ENCODE measurements at regions not wholly inside any gene's neighbourhood (a gene's known extent, or its start where the extent isn't known, plus 50 kb on each side); places are given as distances from the start of the nearest gene placed in this dataset.

GRCh38 chr18:44046376-44046975 lies 634.2 kb upstream of the SETBP1 start:
- DNase-seq (ENCODE audit: low read depth in 6 of 9, low spot score in 9 of 9) = no peak
- H3K36me3 ChIP-seq (ENCODE audit: control insufficient read depth in 2 of 2, insufficient read depth in 2 of 2, low read length in 1 of 2) = no peaks in the 10 kb centered on the region
- H3K4me1 ChIP-seq (ENCODE audit: control insufficient read depth in 2 of 2, insufficient read depth in 2 of 2, low read length in 2 of 2) = no peaks in the 10 kb centered on the region
- no peak overlapping the region for H3K27ac ChIP-seq (ENCODE audit: low read depth in 1 of 2, low read length in 1 of 2)
- no peaks in the 10 kb centered on the region for H3K27me3 ChIP-seq (ENCODE audit: control insufficient read depth in 2 of 2, insufficient read depth in 1 of 2, low read length in 1 of 2)
- H3K4me3 ChIP-seq (ENCODE audit: low read length in 2 of 2) = no peak overlapping the region
- 95% methylated on average over 8 of the region's 8 CpGs for WGBS
- no peaks in the 10 kb centered on the region for H3K9me3 ChIP-seq (ENCODE audit: control insufficient read depth in 2 of 2, insufficient read depth in 1 of 2, low read length in 1 of 2)

GRCh38 chr18:44047585-44047984 lies 633.1 kb upstream of the SETBP1 start:
- Histone ChIP-seq H3K27me3 (ENCODE audit: control insufficient read depth in 2 of 2, insufficient read depth in 1 of 2, low read length in 1 of 2) (no peaks in the 10 kb centered on the region), H3K27ac (ENCODE audit: low read depth in 1 of 2, low read length in 1 of 2) (no peak overlapping the region), H3K9me3 (ENCODE audit: control insufficient read depth in 2 of 2, insufficient read depth in 1 of 2, low read length in 1 of 2) (no peaks in the 10 kb centered on the region), H3K4me3 (ENCODE audit: low read length in 2 of 2) (no peak overlapping the region), H3K36me3 (ENCODE audit: control insufficient read depth in 2 of 2, insufficient read depth in 2 of 2, low read length in 1 of 2) (no peaks in the 10 kb centered on the region), H3K4me1 (ENCODE audit: control insufficient read depth in 2 of 2, insufficient read depth in 2 of 2, low read length in 2 of 2) (no peaks in the 10 kb centered on the region)
- 98% methylated on average over 3 of the region's 3 CpGs for WGBS
- DNase-seq (ENCODE audit: low read depth in 6 of 9, low spot score in 9 of 9) = no peak

GRCh38 chr18:44048435-44048834 lies 632.3 kb upstream of the SETBP1 start:
- no peaks in the 10 kb centered on the region for H3K9me3 ChIP-seq (ENCODE audit: control insufficient read depth in 2 of 2, insufficient read depth in 1 of 2, low read length in 1 of 2)
- 94% methylated on average over 3 of the region's 3 CpGs for WGBS
- no peaks in the 10 kb centered on the region for H3K4me1 ChIP-seq (ENCODE audit: control insufficient read depth in 2 of 2, insufficient read depth in 2 of 2, low read length in 2 of 2)
- DNase-seq (ENCODE audit: low read depth in 6 of 9, low spot score in 9 of 9) = no peak
- H3K27ac ChIP-seq (ENCODE audit: low read depth in 1 of 2, low read length in 1 of 2) = no peak overlapping the region
- no peaks in the 10 kb centered on the region for H3K27me3 ChIP-seq (ENCODE audit: control insufficient read depth in 2 of 2, insufficient read depth in 1 of 2, low read length in 1 of 2)
- H3K4me3 ChIP-seq (ENCODE audit: low read length in 2 of 2) = no peak overlapping the region
- H3K36me3 ChIP-seq (ENCODE audit: control insufficient read depth in 2 of 2, insufficient read depth in 2 of 2, low read length in 1 of 2) = no peaks in the 10 kb centered on the region

- H3K4me1 ChIP-seq (ENCODE audit: control insufficient read depth in 2 of 2, insufficient read depth in 2 of 2, low read length in 2 of 2) = no peaks in the 10 kb centered on the region
- H3K36me3 ChIP-seq (ENCODE audit: control insufficient read depth in 2 of 2, insufficient read depth in 2 of 2, low read length in 1 of 2) = no peaks in the 10 kb centered on the region
- H3K4me3 ChIP-seq (ENCODE audit: low read length in 2 of 2) = no peak overlapping the region
- WGBS = 79% methylated on average over 2 of the region's 2 CpGs
- H3K9me3 ChIP-seq (ENCODE audit: control insufficient read depth in 2 of 2, insufficient read depth in 1 of 2, low read length in 1 of 2) = no peaks in the 10 kb centered on the region
- DNase-seq (ENCODE audit: low read depth in 6 of 9, low spot score in 9 of 9) = no peak
- no peaks in the 10 kb centered on the region for H3K27me3 ChIP-seq (ENCODE audit: control insufficient read depth in 2 of 2, insufficient read depth in 1 of 2, low read length in 1 of 2)
- H3K27ac ChIP-seq (ENCODE audit: low read depth in 1 of 2, low read length in 1 of 2) = no peak overlapping the region
Measured at GRCh38 chr18:44048846-44049245, 631.8 kb upstream of the SETBP1 start.

- no peak overlapping the region for H3K4me3 ChIP-seq (ENCODE audit: low read length in 2 of 2)
- H3K9me3 ChIP-seq (ENCODE audit: control insufficient read depth in 2 of 2, insufficient read depth in 1 of 2, low read length in 1 of 2) = no peaks in the 10 kb centered on the region
- no peak overlapping the region for H3K27ac ChIP-seq (ENCODE audit: low read depth in 1 of 2, low read length in 1 of 2)
- 79% methylated on average over 1 of the region's 1 CpG for WGBS
- no peaks in the 10 kb centered on the region for H3K4me1 ChIP-seq (ENCODE audit: control insufficient read depth in 2 of 2, insufficient read depth in 2 of 2, low read length in 2 of 2)
- no peaks in the 10 kb centered on the region for H3K36me3 ChIP-seq (ENCODE audit: control insufficient read depth in 2 of 2, insufficient read depth in 2 of 2, low read length in 1 of 2)
- no peaks in the 10 kb centered on the region for H3K27me3 ChIP-seq (ENCODE audit: control insufficient read depth in 2 of 2, insufficient read depth in 1 of 2, low read length in 1 of 2)
- peak in 1 of 9 donors; percentile 7 for DNase-seq (ENCODE audit: low read depth in 6 of 9, low spot score in 9 of 9)
Measured at GRCh38 chr18:44051026-44051425, 629.7 kb upstream of the SETBP1 start.

- Histone ChIP-seq H3K9me3 (ENCODE audit: control insufficient read depth in 2 of 2, insufficient read depth in 1 of 2, low read length in 1 of 2) (no peaks in the 10 kb centered on the region), H3K36me3 (ENCODE audit: control insufficient read depth in 2 of 2, insufficient read depth in 2 of 2, low read length in 1 of 2) (no peaks in the 10 kb centered on the region), H3K27me3 (ENCODE audit: control insufficient read depth in 2 of 2, insufficient read depth in 1 of 2, low read length in 1 of 2) (no peaks in the 10 kb centered on the region), H3K4me1 (ENCODE audit: control insufficient read depth in 2 of 2, insufficient read depth in 2 of 2, low read length in 2 of 2) (no peaks in the 10 kb centered on the region), H3K4me3 (ENCODE audit: low read length in 2 of 2) (no peak overlapping the region), H3K27ac (ENCODE audit: low read depth in 1 of 2, low read length in 1 of 2) (no peak overlapping the region)
- 71% methylated on average over 1 of the region's 1 CpG for WGBS
- DNase-seq (ENCODE audit: low read depth in 6 of 9, low spot score in 9 of 9) = no peak
Measured at GRCh38 chr18:44054514-44054913, 626.2 kb upstream of the SETBP1 start.

- H3K27ac ChIP-seq (ENCODE audit: low read depth in 1 of 2, low read length in 1 of 2) = no peak overlapping the region
- DNase-seq (ENCODE audit: low read depth in 6 of 9, low spot score in 9 of 9) = no peak
- H3K9me3 ChIP-seq (ENCODE audit: control insufficient read depth in 2 of 2, insufficient read depth in 1 of 2, low read length in 1 of 2) = peaks cover 0 to 4% of the 10 kb centered on the region in 2 donors
- H3K4me3 ChIP-seq (ENCODE audit: low read length in 2 of 2) = no peak overlapping the region
- no peaks in the 10 kb centered on the region for H3K27me3 ChIP-seq (ENCODE audit: control insufficient read depth in 2 of 2, insufficient read depth in 1 of 2, low read length in 1 of 2)
- WGBS = 92% methylated on average over 3 of the region's 3 CpGs
- no peaks in the 10 kb centered on the region for H3K36me3 ChIP-seq (ENCODE audit: control insufficient read depth in 2 of 2, insufficient read depth in 2 of 2, low read length in 1 of 2)
- H3K4me1 ChIP-seq (ENCODE audit: control insufficient read depth in 2 of 2, insufficient read depth in 2 of 2, low read length in 2 of 2) = no peaks in the 10 kb centered on the region
Measured at GRCh38 chr18:44060197-44060596, 620.5 kb upstream of the SETBP1 start.

- Histone ChIP-seq H3K27me3 (ENCODE audit: control insufficient read depth in 2 of 2, insufficient read depth in 1 of 2, low read length in 1 of 2) (no peaks in the 10 kb centered on the region), H3K27ac (ENCODE audit: low read depth in 1 of 2, low read length in 1 of 2) (no peak overlapping the region), H3K4me3 (ENCODE audit: low read length in 2 of 2) (no peak overlapping the region), H3K36me3 (ENCODE audit: control insufficient read depth in 2 of 2, insufficient read depth in 2 of 2, low read length in 1 of 2) (no peaks in the 10 kb centered on the region), H3K4me1 (ENCODE audit: control insufficient read depth in 2 of 2, insufficient read depth in 2 of 2, low read length in 2 of 2) (no peaks in the 10 kb centered on the region), H3K9me3 (ENCODE audit: control insufficient read depth in 2 of 2, insufficient read depth in 1 of 2, low read length in 1 of 2) (peaks cover 0 to 4% of the 10 kb centered on the region in 2 donors)
- no peak for DNase-seq (ENCODE audit: low read depth in 6 of 9, low spot score in 9 of 9)
- WGBS = 97% methylated on average over 7 of the region's 7 CpGs
Measured at GRCh38 chr18:44061438-44061837, 619.2 kb upstream of the SETBP1 start.

GRCh38 chr18:44062345-44062744 lies 618.3 kb upstream of the SETBP1 start:
- 97% methylated on average over 4 of the region's 4 CpGs for WGBS
- Histone ChIP-seq H3K4me3 (ENCODE audit: low read length in 2 of 2) (no peak overlapping the region), H3K4me1 (ENCODE audit: control insufficient read depth in 2 of 2, insufficient read depth in 2 of 2, low read length in 2 of 2) (no peaks in the 10 kb centered on the region), H3K9me3 (ENCODE audit: control insufficient read depth in 2 of 2, insufficient read depth in 1 of 2, low read length in 1 of 2) (peaks cover 0 to 4% of the 10 kb centered on the region in 2 donors), H3K27ac (ENCODE audit: low read depth in 1 of 2, low read length in 1 of 2) (no peak overlapping the region), H3K27me3 (ENCODE audit: control insufficient read depth in 2 of 2, insufficient read depth in 1 of 2, low read length in 1 of 2) (no peaks in the 10 kb centered on the region), H3K36me3 (ENCODE audit: control insufficient read depth in 2 of 2, insufficient read depth in 2 of 2, low read length in 1 of 2) (no peaks in the 10 kb centered on the region)
- DNase-seq (ENCODE audit: low read depth in 6 of 9, low spot score in 9 of 9) = no peak

GRCh38 chr18:44065206-44065605 lies 615.5 kb upstream of the SETBP1 start:
- Histone ChIP-seq H3K36me3 (ENCODE audit: control insufficient read depth in 2 of 2, insufficient read depth in 2 of 2, low read length in 1 of 2) (no peaks in the 10 kb centered on the region), H3K4me3 (ENCODE audit: low read length in 2 of 2) (no peak overlapping the region), H3K27me3 (ENCODE audit: control insufficient read depth in 2 of 2, insufficient read depth in 1 of 2, low read length in 1 of 2) (no peaks in the 10 kb centered on the region), H3K4me1 (ENCODE audit: control insufficient read depth in 2 of 2, insufficient read depth in 2 of 2, low read length in 2 of 2) (no peaks in the 10 kb centered on the region), H3K9me3 (ENCODE audit: control insufficient read depth in 2 of 2, insufficient read depth in 1 of 2, low read length in 1 of 2) (peaks cover 0 to 4% of the 10 kb centered on the region in 2 donors), H3K27ac (ENCODE audit: low read depth in 1 of 2, low read length in 1 of 2) (no peak overlapping the region)
- DNase-seq (ENCODE audit: low read depth in 6 of 9, low spot score in 9 of 9) = no peak
- WGBS = 89% methylated on average over 3 of the region's 3 CpGs
